Endothelial cell of umbilical vein (primary cell): ENCODE measurements at regions not wholly inside any gene's neighbourhood (a gene's known extent, or its start where the extent isn't known, plus 50 kb on each side); places are given as distances from the start of the nearest gene placed in this dataset.

Experiments used
- BruUV-seq: library from RNA; stranded (reverse); fragments of 400-500 nt; replicated peaks from 2 replicates; lab custom pipeline; 2021; lab: Mats Ljungman, UMichigan
- CTCF ChIA-PET: fragments of 300-600, 350-600 bp; sonication (Branson Sonifier 250); formaldehyde crosslinking; loops from one replicate; lab custom pipeline; 2021; ENCODE audit warnings: antibody characterized with exemption, inconsistent platforms; lab: Charles Lee
- POLR2A ChIA-PET: fragments of 300-600, 350-600 bp; sonication (Branson Sonifier 250); formaldehyde crosslinking; loops from one replicate; lab custom pipeline; 2021; ENCODE audit warnings: antibody characterized with exemption, inconsistent platforms; lab: Charles Lee
- DNase-seq: peaks from one replicate; pipeline ENCODE4 v3.0.0-alpha.2; 2011; ENCODE audit warnings: low read depth, low spot score
- FAIRE-seq: peaks from 2 replicates; lab custom pipeline; 2011; peaks lifted over from hg19 to GRCh38; lab: Jason Lieb, UNC
- H2AFZ ChIP-seq: 2 replicates; pipeline ENCODE4 v1.6.0; 2012; ENCODE audit warnings: low read depth, low read length, control low read depth, inconsistent platforms
- H3K27ac ChIP-seq: 2 replicates; pipeline ENCODE4 v1.5.1; 2011; ENCODE audit warnings: low read depth, mild to moderate bottlenecking, control low read depth, low read length, moderate library complexity; ENCODE audit not compliant: insufficient read depth
- H3K27me3 ChIP-seq, 2 experiments: 2 replicates each; pipeline versions ENCODE4 v1.6.0 to v1.6.1; 2011; ENCODE audit warnings: low read length in 2 of 2, mixed read lengths in 1 of 2; ENCODE audit not compliant: control insufficient read depth in 2 of 2, insufficient read depth in 2 of 2
- H3K36me3 ChIP-seq, 2 experiments: 2 replicates in 1 of 2; 3 replicates in 1 of 2; pipeline ENCODE4 v1.5.1; 2011; ENCODE audit warnings: low read length in 2 of 2, mild to moderate bottlenecking in 1 of 2, moderate library complexity in 1 of 2; ENCODE audit not compliant: control insufficient read depth in 2 of 2, insufficient read depth in 2 of 2; ENCODE audit errors: extremely low read depth in 1 of 2
- H3K4me1 ChIP-seq: 3 replicates; pipeline ENCODE4 v1.5.1; 2011; ENCODE audit warnings: mild to moderate bottlenecking, low read length; ENCODE audit not compliant: control insufficient read depth, insufficient read depth; ENCODE audit errors: extremely low read depth
- H3K4me2 ChIP-seq: 2 replicates; pipeline ENCODE4 v1.6.1; 2011; ENCODE audit warnings: low read length, control low read depth, mixed read lengths; ENCODE audit not compliant: insufficient read depth
- H3K4me3 ChIP-seq, 3 experiments: fragments of 200-600 bp in 1 of 3; sonication (generic), shearing (Covaris generic) in 1 of 3; replicated peaks in 1 of 3; 2 replicates each; pipeline ENCODE4 v1.5.1; 2011 to 2016; ENCODE audit warnings: control low read depth in 3 of 3, low read length in 3 of 3, mild to moderate bottlenecking in 2 of 3, inconsistent platforms in 1 of 3, low read depth in 1 of 3, moderate library complexity in 1 of 3; ENCODE audit not compliant: insufficient read depth in 1 of 3
- H3K79me2 ChIP-seq: 2 replicates; pipeline ENCODE4 v1.6.0; 2012; ENCODE audit warnings: low read length, inconsistent platforms; ENCODE audit not compliant: control insufficient read depth, insufficient read depth
- H3K9ac ChIP-seq: replicated peaks from 2 replicates; pipeline ENCODE3; 2011; ENCODE audit warnings: low read length, control low read depth; ENCODE audit not compliant: insufficient read depth; ENCODE audit errors: extremely low read depth
- H3K9me1 ChIP-seq: replicated peaks from 3 replicates; pipeline ENCODE4 v1.6.0; 2011; ENCODE audit warnings: mild to moderate bottlenecking, low read length; ENCODE audit not compliant: control insufficient read depth, insufficient read depth; ENCODE audit errors: extremely low read depth
- H3K9me3 ChIP-seq: replicated peaks from 2 replicates; pipeline ENCODE4 v1.5.1; 2012; ENCODE audit warnings: low read length, inconsistent platforms; ENCODE audit not compliant: control insufficient read depth, insufficient read depth
- H4K20me1 ChIP-seq: replicated peaks from 2 replicates; pipeline ENCODE3; 2011; ENCODE audit warnings: mild to moderate bottlenecking, low read length; ENCODE audit not compliant: control insufficient read depth, insufficient read depth; ENCODE audit errors: extremely low read depth
- CTCF ChIP-seq, 2 donors: IDR thresholded peaks; 1 replicate in 1 of 2; 2 replicates in 1 of 2; pipeline ENCODE4 v1.5.1; 2011; ENCODE audit warnings: low read length in 2 of 2, mild to moderate bottlenecking in 2 of 2, moderate library complexity in 2 of 2, control low read depth in 1 of 2, inconsistent platforms in 1 of 2, low read depth in 1 of 2; ENCODE audit not compliant: insufficient read depth in 1 of 2; ENCODE audit errors: extremely low read depth in 1 of 2
- EZH2 ChIP-seq: IDR thresholded peaks from 2 replicates; pipeline ENCODE4 v1.6.1; 2012; ENCODE audit warnings: borderline replicate concordance, low read depth, mild to moderate bottlenecking, moderate library complexity, low read length, inconsistent platforms; ENCODE audit not compliant: severe bottlenecking
- FOS ChIP-seq: IDR thresholded peaks from 2 replicates; pipeline ENCODE4 v1.6.1; 2011; ENCODE audit warnings: mild to moderate bottlenecking, low read length, moderate library complexity, borderline replicate concordance; ENCODE audit not compliant: insufficient read depth
- GATA2 ChIP-seq: IDR thresholded peaks from 2 replicates; pipeline ENCODE4 v1.7.0; 2011; ENCODE audit warnings: low read depth, mild to moderate bottlenecking, moderate library complexity, mixed read lengths, low read length; ENCODE audit not compliant: insufficient read length, insufficient read depth
- JUN ChIP-seq: IDR thresholded peaks from 2 replicates; pipeline ENCODE4 v1.6.1; 2011; ENCODE audit warnings: borderline replicate concordance, low read depth; ENCODE audit not compliant: insufficient read length, insufficient read depth
- MAX ChIP-seq: IDR thresholded peaks from 2 replicates; pipeline ENCODE4 v1.6.1; 2011; ENCODE audit not compliant: insufficient read depth, insufficient read length
- MYC ChIP-seq: IDR thresholded peaks from one replicate; pipeline ENCODE4 v1.6.1; 2011; ENCODE audit warnings: mild to moderate bottlenecking, low read depth, low read length
- POLR2A ChIP-seq: IDR thresholded peaks from 2 replicates; pipeline ENCODE4 v1.6.1; 2012; ENCODE audit warnings: low read depth, mild to moderate bottlenecking, control low read depth, low read length
- POLR2AphosphoS5 ChIP-seq: IDR thresholded peaks from 2 replicates; pipeline ENCODE4 v1.6.1; 2012; ENCODE audit warnings: low read depth, mild to moderate bottlenecking, control low read depth, low read length, moderate library complexity; ENCODE audit not compliant: insufficient read depth
- dilution Hi-C: fragments of 300-500 bp; cut with MboI; formaldehyde crosslinking; loops from one replicate; pipeline ENCODE4 v1.15.0; 2019; ENCODE audit warnings: low sequenced_read_pairs; ENCODE audit not compliant: extremely low pct_ligation_motif_present
- intact Hi-C: fragments of 100-400 bp; cut with micrococcal nuclease; formaldehyde crosslinking; loops from one replicate; pipeline ENCODE4 v1.10.0; 2022

- dilution Hi-C loops (no loop called here), intact Hi-C loops (no loop called here)
These were observed 241.0 kb upstream of the RASGEF1B start for GRCh38 chr4:81712714-81713113.

GRCh38 chr4:81704461-81704860 lies 232.8 kb upstream of the RASGEF1B start:
- no peak for TF ChIP-seq MYC
- TF ChIP-seq FOS: no peak
- no peak for TF ChIP-seq POLR2AphosphoS5
- TF ChIP-seq CTCF (IDR thresholded peaks at IDR 0.05; ENCODE audit: extremely low read depth in 1 of 2, insufficient read depth in 1 of 2, low read depth in 1 of 2, low read length in 2 of 2): no peak
- no peak for TF ChIP-seq EZH2
- no peak for TF ChIP-seq MAX
- no peak for TF ChIP-seq JUN
- TF ChIP-seq POLR2A: no peak
- TF ChIP-seq GATA2: no peak
- ChIA-PET POLR2A (no interaction called here), CTCF (no interaction called here)
- Histone ChIP-seq H3K27ac (no peak overlapping the region), H3K79me2 (no peaks in the 10 kb centered on the region), H3K27me3 (no peaks in the 10 kb centered on the region), H3K9ac (no peak overlapping the region), H2AFZ (no peak overlapping the region), H3K36me3 (no peaks in the 10 kb centered on the region), H3K4me1 (no peaks in the 10 kb centered on the region), H4K20me1 (no peaks in the 10 kb centered on the region), H3K4me3 (no peak overlapping the region), H3K9me3 (no peaks in the 10 kb centered on the region), H3K9me1 (no peaks in the 10 kb centered on the region), H3K4me2 (no peak overlapping the region)
- BruUV-seq: no TSS peak
- dilution Hi-C loops (no loop called here), intact Hi-C loops (no loop called here)
- DNase-seq (no peak), FAIRE-seq (no peak)

More at GRCh38 chr4:81712714-81713113, 241.0 kb upstream of the RASGEF1B start:
- H3K4me1 ChIP-seq: no peaks in the 10 kb centered on the region
- no TSS peak for BruUV-seq
- no peaks in the 10 kb centered on the region for H3K9me1 ChIP-seq
- no peaks in the 10 kb centered on the region for H3K27me3 ChIP-seq
- H3K4me2 ChIP-seq: no peak overlapping the region
- H3K9me3 ChIP-seq: no peaks in the 10 kb centered on the region
- ChIA-PET POLR2A (no interaction called here), CTCF (no interaction called here)
- no peak overlapping the region for H3K9ac ChIP-seq
- DNase-seq: no peak
- H4K20me1 ChIP-seq: no peaks in the 10 kb centered on the region
- no peak overlapping the region for H3K4me3 ChIP-seq
- no peak for TF ChIP-seq CTCF (IDR thresholded peaks at IDR 0.05; ENCODE audit: extremely low read depth in 1 of 2, insufficient read depth in 1 of 2, low read depth in 1 of 2, low read length in 2 of 2)
- no peak for TF ChIP-seq FOS
- no peak for TF ChIP-seq JUN
- no peak for TF ChIP-seq POLR2A
- TF ChIP-seq GATA2: no peak
- no peak overlapping the region for H3K27ac ChIP-seq
- no peak overlapping the region for H2AFZ ChIP-seq
- no peaks in the 10 kb centered on the region for H3K79me2 ChIP-seq
- FAIRE-seq: no peak
- no peaks in the 10 kb centered on the region for H3K36me3 ChIP-seq
